ENCODE measurements at regions not wholly inside any gene's neighbourhood (a gene's known extent, or its start where the extent isn't known, plus 50 kb on each side); places are given as distances from the start of the nearest gene placed in this dataset.

- DNase-seq = no peak
Measured at GRCh38 chr14:49999826-50000379, 107.0 kb downstream of the ARF6 start.

GRCh38 chr14:50000380-50001150, 107.7 kb downstream of the ARF6 start:
- peak; percentile 89 for DNase-seq

GRCh38 chr14:50001151-50001998, 108.5 kb downstream of the ARF6 start:
- DNase-seq = peak; percentile 55

- DNase-seq = no peak
Measured at GRCh38 chr14:50001999-50002925, 109.4 kb downstream of the ARF6 start.

DNA sequence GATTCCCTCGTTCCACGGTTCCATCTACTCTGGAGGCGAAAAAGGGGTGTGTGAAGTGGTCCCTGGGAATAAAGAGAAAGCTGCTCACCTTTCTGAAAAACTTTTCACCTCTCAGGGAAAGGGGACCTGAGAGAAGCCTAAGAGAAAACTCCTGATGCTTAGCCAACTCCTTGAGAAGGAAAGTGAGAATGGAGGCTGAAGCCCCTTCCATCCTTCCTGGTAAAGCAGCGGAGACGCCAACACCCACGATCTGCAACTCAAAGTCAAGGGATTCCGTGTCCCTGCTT, 110.0 kb downstream of the ARF6 start:
- no peak for DNase-seq

GRCh38 chr14:50003213-50004021, 110.5 kb downstream of the ARF6 start:
- DNase-seq = peak; percentile 50

GRCh38 chr14:50006141-50006540, 110.2 kb downstream of the VCPKMT start:
- DNase-seq = peak; percentile 36

GRCh38 chr14:50007123-50007903, 109.1 kb downstream of the VCPKMT start:
- DNase-seq = no peak

DNA sequence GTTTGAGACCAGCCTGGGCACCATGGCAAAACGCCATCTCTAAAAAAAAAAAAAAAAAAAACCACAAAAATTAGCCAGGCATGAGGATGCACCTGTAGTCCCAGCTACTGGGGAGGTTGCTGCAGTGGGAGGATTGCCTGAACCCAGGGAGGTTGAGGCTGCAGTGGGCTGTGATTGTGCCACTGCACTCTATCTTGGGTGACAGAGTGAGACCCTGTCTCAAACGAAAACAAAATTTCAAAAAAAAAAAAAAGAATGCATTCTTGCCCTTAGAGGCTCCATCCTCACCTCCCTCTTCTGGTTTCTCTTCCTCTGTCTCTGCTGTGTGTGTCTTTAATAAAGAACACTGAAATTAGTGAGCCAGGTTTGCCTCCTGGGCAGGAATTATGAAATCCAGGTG, 107.8 kb downstream of the VCPKMT start:
- no peak for DNase-seq

GRCh38 chr14:50008974-50009373, 107.4 kb downstream of the VCPKMT start:
- no peak for DNase-seq

GRCh38 chr14:50010752-50011151, 105.6 kb downstream of the VCPKMT start:
- DNase-seq = peak; percentile 49

DNA sequence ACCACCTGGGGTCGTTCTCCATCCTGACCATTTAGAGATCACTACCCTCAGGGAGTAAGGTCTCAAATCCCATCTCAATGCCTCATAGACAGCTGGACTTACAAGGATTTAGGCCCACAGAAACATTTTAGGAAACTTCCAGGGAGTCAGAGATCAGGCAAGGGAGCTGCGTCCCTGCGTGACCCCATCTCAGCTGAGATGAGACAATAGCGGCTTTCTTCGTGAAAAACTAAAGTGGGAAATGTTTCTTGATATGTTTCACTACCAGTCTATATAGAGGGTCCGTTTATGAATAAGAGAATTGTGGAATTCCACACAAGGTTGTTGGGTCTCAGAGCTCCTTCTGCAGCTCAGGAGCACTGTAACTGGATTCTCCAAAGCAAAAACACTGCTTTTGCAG, 105.1 kb downstream of the VCPKMT start:
- no peak for DNase-seq

DNA sequence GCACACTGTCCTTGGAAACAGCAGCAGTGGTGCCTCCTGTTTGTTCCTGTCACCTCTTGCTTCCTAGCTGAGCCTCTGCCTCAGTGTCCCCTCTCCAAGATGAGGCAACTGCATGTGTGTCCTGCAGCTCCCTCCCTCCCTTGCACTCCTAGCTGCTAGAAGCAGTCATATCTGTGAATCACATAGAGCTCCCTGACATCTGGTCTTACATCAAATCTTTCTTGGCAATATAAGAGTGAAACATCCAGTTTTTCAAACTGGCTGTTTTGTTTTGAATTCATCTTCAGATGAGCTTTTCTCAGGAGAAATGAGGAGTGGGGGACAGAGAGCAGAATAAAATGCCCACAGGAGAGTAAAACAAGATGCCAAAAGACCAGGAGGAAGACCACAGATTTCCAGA, 103.7 kb downstream of the VCPKMT start:
- peak; percentile 61 for DNase-seq

DNA sequence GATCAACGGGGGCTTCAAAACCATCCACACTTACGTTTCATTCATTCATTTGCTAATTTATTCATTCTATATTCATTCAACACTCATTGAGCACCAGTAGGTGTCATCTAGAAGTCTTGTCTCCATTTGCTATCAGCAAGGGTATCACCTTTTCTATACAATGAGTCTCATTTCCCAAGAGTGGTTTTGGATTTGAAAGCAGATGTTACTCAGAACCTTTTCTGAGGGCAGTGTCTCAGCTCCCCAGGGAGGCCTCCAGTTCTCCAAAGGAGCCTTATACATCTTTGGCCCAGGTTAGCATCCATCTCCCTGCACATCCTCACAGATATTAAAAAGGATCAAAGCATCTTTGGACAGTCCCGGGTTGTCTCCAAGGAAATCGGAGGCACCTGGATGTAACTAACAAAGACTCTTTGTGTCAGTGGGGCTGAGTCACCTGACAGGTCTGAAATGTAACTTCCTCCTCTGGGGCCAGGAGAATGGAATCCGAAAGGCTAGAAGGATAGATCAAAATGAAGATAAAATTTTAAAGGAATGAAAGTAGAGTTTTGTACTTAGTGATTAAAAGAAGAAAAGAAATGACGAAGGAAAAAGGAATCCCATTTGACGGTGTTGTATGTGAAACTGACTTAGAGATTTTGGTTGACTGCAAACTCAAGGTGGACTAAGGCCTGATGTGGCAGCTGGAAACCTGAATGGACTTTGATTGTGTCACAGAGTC, 103.0 kb downstream of the VCPKMT start:
- peak; percentile 39 for DNase-seq

DNA sequence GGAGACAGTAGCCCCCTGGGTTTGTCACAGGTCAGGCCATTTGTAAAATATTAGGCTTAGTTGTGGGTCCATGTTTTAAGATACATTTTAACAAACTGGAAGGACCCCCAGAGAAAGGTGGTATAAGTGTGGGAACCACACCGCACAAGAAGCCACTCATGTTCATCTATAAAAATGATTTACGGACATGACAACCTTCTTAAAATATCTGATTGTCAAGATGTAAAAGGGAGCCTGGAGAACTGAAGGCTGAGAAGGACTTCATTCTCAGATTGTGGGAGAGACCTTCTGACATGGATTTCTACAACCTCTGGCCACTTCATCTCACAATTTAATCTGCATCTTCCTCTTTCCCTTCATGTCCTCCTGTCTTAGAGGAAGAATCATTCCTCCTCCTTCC, 102.4 kb downstream of the VCPKMT start:
- DNase-seq = no peak

- no peak for DNase-seq
Measured at GRCh38 chr14:50014809-50015430, 101.5 kb downstream of the VCPKMT start.

GRCh38 chr14:50015716-50016115, 100.7 kb downstream of the VCPKMT start:
- DNase-seq = no peak

DNA sequence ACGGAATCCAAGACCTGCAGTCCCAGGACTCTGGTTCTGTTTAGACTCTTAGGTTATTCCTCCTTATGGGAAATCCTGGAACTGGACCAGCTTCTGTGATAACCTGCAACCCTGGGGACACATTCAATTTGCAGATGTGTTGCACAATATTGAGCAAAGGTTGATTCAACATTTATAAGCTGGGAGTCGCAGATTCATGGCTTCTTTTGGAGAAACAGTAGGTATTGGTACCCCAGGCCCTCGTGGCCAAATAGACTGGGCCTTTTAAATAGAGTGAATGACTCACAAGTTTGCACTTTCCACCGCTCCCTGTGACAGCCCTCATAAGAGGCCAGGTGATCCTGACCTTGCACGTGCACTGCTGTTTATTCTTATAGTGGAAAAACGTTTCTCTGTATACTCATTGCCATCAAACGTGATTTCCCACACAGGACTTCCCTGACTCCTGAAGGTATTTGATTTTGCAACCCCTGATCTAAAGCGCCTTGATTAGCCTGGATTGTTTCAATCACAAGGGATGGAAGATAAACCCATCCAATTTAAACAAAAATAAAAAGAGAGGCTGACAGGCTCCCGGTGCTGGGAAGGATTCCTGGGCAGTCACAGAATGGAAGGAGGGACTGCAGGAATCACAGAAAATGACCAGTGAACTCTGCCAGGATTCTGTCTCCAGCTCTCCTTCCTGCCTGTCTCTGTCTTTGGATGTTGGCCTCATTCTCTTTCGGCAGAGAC, 98.0 kb downstream of the VCPKMT start:
- DNase-seq = no peak

GRCh38 chr14:50018933-50019210, 97.5 kb downstream of the VCPKMT start:
- no peak for DNase-seq

All from fibroblast of skin of abdomen (primary cell).